Nephron (organoid): ENCODE measurements at regions not wholly inside any gene's neighbourhood (a gene's known extent, or its start where the extent isn't known, plus 50 kb on each side); places are given as distances from the start of the nearest gene placed in this dataset.
A peak's percentile ranks its signal among the peaks of the same experiment; 100 is the strongest.

Source experiments
- H3K27ac Mint-ChIP-seq, 3 experiments: 2 replicates each; pipeline ENCODE4 v1.8.0; 2020; ENCODE audit warnings: mixed read lengths in 3 of 3, mild to moderate bottlenecking in 2 of 3, moderate library complexity in 1 of 3
- H3K27me3 Mint-ChIP-seq: 2 replicates; pipeline ENCODE4 v1.8.0; 2021; ENCODE audit warnings: low read depth, mild to moderate bottlenecking, moderate library complexity, mixed read lengths
- H3K36me3 Mint-ChIP-seq: 2 replicates; pipeline ENCODE4 v1.8.0; 2020; ENCODE audit warnings: low read depth, mixed read lengths
- H3K4me1 Mint-ChIP-seq: 2 replicates; pipeline ENCODE4 v1.8.0; 2020; ENCODE audit warnings: mixed read lengths
- H3K4me3 Mint-ChIP-seq, 3 experiments: 2 replicates each; pipeline ENCODE4 v1.8.0; 2020; ENCODE audit warnings: mild to moderate bottlenecking in 3 of 3, mixed read lengths in 3 of 3, moderate library complexity in 2 of 3
- H3K9me3 Mint-ChIP-seq: 2 replicates; pipeline ENCODE4 v1.8.0; 2020; ENCODE audit warnings: mixed read lengths
- TF ChIP-seq, protein P1 (sequence below), 3 experiments: fragments of 200-600 bp; sonication (generic); IDR thresholded peaks; one replicate each; pipeline ENCODE4 v1.5.0; 2021; ENCODE audit warnings: antibody characterized with exemption in 3 of 3; ENCODE audit not compliant: unreplicated experiment in 3 of 3

DNA sequence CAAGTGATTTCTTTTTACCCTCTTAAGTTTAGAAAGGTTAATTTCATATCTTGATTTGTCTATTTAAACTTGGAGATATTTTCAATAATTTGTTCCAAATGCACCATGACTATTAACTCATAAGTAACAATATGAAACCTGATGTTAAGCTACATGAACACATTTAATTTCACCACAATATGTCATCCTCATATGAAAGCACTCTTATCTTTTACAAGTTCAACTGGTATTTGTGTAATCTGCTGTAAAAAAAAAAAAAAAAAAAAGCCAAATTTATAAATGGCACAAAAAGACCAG lies 110.4 kb downstream of the HFE start:
- Mint-ChIP-seq H3K4me1 (peaks cover 31% of the 10 kb centered on the region), H3K27ac (peak overlapping the region; percentile 97 to 99 (median 98)), H3K27me3 (no peaks in the 10 kb centered on the region), H3K4me3 (peak overlapping the region; percentile 86 to 97 (median 97)), H3K36me3 (peaks cover 5% of the 10 kb centered on the region), H3K9me3 (no peaks in the 10 kb centered on the region)
- TF ChIP-seq, protein P1, sequence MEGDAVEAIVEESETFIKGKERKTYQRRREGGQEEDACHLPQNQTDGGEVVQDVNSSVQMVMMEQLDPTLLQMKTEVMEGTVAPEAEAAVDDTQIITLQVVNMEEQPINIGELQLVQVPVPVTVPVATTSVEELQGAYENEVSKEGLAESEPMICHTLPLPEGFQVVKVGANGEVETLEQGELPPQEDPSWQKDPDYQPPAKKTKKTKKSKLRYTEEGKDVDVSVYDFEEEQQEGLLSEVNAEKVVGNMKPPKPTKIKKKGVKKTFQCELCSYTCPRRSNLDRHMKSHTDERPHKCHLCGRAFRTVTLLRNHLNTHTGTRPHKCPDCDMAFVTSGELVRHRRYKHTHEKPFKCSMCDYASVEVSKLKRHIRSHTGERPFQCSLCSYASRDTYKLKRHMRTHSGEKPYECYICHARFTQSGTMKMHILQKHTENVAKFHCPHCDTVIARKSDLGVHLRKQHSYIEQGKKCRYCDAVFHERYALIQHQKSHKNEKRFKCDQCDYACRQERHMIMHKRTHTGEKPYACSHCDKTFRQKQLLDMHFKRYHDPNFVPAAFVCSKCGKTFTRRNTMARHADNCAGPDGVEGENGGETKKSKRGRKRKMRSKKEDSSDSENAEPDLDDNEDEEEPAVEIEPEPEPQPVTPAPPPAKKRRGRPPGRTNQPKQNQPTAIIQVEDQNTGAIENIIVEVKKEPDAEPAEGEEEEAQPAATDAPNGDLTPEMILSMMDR (IDR thresholded peaks at IDR 0.05; ENCODE audit: unreplicated experiment in 3 of 3): no peak

DNA sequence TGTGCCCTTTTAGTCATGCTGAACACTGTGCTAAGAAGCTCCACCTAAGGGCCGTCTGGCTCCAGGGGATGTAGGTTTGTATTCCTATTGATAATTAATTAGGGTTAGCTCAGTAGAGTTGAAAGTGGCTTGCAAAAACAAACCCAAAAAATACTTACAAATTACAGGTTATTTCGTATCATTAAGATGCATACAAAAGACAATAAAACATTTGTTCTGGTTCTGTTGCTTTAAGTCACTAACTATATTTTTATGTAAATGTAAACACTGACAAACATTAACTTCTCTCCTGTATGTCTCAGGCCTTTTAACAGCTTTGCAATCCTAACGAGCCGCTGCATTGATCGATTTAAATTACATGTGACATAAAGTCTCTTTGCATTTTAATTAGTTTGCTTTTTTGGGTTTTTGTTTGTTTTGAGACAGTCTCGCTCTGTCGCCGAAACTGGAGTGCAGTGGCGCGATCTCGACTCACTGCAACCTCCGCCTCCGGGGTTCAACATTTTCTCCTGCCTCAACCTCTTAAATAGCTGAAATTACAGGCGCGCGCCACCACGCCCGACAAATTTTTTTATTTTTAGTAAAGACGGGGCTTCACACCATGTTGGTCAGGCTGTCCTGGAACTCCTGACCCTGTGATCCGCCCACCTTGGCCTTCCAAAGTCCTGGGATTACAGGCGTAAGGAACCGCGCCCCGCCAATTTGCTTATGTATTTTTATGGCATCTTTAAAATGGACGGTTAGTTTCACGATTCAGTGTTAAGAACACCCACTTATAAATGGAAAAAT lies 110.9 kb downstream of the HFE start:
- Mint-ChIP-seq H3K4me3 (peak overlapping the region; percentile 86 to 97 (median 97)), H3K27ac (peak overlapping the region; percentile 97 to 99 (median 98)), H3K4me1 (peaks cover 31% of the 10 kb centered on the region), H3K27me3 (no peaks in the 10 kb centered on the region), H3K9me3 (no peaks in the 10 kb centered on the region), H3K36me3 (peaks cover 5% of the 10 kb centered on the region)
- TF ChIP-seq, protein P1 (IDR thresholded peaks at IDR 0.05; ENCODE audit: unreplicated experiment in 3 of 3): no peak

DNA sequence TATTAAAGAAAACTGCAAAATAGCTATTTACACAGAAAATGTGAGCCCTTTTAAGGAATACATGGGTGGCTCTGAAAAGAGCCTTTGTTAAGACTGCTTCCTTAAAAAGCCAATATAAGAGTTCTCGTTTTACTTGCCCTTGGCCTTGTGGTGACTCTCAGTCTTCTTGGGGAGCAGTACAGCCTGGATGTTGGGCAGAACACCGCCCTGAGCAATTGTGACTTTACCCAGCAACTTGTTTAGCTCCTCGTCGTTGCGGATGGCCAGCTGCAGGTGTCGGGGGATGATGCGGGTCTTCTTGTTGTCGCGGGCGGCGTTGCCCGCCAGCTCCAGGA lies 111.5 kb downstream of the HFE start:
- Mint-ChIP-seq H3K9me3 (no peaks in the 10 kb centered on the region), H3K4me1 (peaks cover 28% of the 10 kb centered on the region), H3K36me3 (peaks cover 5% of the 10 kb centered on the region), H3K4me3 (peak overlapping the region; percentile 86 to 97 (median 97)), H3K27me3 (no peaks in the 10 kb centered on the region), H3K27ac (peak overlapping the region; percentile 97 to 99 (median 98))
- TF ChIP-seq, protein P1 (IDR thresholded peaks at IDR 0.05; ENCODE audit: unreplicated experiment in 3 of 3): no peak

DNA sequence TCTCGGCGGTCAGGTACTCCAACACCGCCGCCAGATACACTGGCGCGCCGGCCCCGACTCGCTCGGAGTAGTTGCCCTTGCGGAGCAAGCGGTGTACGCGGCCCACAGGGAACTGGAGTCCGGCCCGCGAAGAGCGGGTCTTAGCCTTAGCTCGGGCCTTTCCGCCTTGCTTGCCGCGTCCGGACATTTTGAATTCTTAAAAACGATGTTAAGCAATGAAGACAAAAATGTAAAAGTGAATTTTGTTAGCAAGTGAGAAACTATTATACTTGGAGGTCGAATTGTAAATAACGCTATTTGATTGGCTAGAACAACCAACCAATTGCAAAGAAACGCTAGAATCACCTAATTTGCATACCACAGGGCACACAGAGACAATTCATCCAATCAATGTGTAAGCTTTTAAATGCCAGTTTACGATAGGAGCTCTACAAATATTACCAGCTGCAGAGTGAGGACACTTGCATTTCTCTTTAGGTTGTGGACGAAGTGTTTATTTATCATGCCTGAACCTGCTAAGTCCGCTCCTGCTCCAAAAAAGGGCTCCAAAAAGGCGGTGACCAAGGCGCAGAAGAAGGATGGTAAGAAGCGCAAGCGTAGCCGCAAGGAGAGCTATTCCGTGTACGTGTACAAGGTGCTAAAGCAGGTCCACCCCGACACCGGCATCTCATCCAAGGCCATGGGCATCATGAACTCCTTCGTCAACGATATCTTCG lies 112.0 kb downstream of the HFE start:
- H3K9me3 Mint-ChIP-seq: no peaks in the 10 kb centered on the region
- peaks cover 5% of the 10 kb centered on the region for H3K36me3 Mint-ChIP-seq
- H3K27ac Mint-ChIP-seq: peak overlapping the region; percentile 97 to 99 (median 98)
- peaks cover under 1% of the 10 kb centered on the region for H3K27me3 Mint-ChIP-seq
- H3K4me3 Mint-ChIP-seq: peak overlapping the region; percentile 86 to 97 (median 97)
- peaks cover 31% of the 10 kb centered on the region for H3K4me1 Mint-ChIP-seq
- TF ChIP-seq, protein P1 (IDR thresholded peaks at IDR 0.05; ENCODE audit: unreplicated experiment in 3 of 3): no peak

DNA sequence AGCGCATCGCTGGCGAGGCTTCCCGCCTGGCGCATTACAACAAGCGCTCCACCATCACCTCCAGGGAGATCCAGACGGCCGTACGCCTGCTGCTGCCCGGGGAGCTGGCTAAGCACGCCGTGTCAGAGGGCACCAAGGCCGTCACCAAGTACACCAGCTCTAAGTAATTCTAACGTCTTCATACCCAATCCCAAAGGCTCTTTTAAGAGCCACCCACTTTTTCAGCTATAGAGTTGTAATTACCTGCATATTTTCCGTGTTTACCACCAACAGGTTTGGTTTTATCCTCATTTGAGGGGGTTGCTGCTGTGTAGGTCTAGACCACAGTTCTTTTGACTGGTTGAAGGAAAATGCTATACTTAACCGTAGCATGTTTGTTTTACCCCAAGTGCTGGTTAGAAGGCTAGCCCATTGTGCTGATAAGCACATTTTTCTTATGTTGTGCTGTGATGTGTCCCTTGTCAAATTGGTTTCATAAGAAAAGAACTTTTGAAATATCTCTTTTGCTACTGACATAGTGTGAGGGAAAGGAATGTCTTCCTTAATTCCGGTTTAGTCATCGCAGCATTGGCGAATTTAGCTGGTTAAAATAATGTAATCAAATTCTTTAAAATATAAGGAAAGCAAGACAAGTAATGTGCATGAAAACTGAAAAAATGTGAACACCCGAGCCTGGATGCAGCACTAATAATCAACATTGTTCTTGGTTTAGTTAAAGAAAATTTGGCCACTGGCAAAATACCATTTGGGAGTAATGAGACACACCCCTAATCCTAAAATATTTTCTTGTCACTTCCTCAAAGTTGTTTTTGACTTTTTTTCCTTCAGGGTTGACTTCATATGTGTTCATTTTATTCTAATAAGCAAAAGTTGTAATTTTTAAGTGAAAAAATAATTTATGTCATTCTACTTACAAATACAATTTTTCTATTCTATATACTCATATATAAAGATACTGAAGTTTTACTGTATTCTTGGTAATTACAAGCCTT lies 112.8 kb downstream of the HFE start:
- H3K27me3 Mint-ChIP-seq: peaks cover 5% of the 10 kb centered on the region
- H3K36me3 Mint-ChIP-seq: peaks cover 5% of the 10 kb centered on the region
- no peaks in the 10 kb centered on the region for H3K9me3 Mint-ChIP-seq
- peak overlapping the region; percentile 86 to 97 (median 97) for H3K4me3 Mint-ChIP-seq
- TF ChIP-seq, protein P1 (IDR thresholded peaks at IDR 0.05; ENCODE audit: unreplicated experiment in 3 of 3): no peak
- H3K27ac Mint-ChIP-seq: peak overlapping the region; percentile 97 to 99 (median 98)
- H3K4me1 Mint-ChIP-seq: peaks cover 23% of the 10 kb centered on the region
